Activated T-cell treated with anti-CD3 and anti-CD28 coated beads for 24 hours (primary cell): ENCODE measurements at regions not wholly inside any gene's neighbourhood (a gene's known extent, or its start where the extent isn't known, plus 50 kb on each side); places are given as distances from the start of the nearest gene placed in this dataset.

Source experiments
- DNase-seq: peaks from one replicate; pipeline ENCODE4 v3.0.0-alpha.2; 2020; ENCODE audit warnings: low read depth

DNA sequence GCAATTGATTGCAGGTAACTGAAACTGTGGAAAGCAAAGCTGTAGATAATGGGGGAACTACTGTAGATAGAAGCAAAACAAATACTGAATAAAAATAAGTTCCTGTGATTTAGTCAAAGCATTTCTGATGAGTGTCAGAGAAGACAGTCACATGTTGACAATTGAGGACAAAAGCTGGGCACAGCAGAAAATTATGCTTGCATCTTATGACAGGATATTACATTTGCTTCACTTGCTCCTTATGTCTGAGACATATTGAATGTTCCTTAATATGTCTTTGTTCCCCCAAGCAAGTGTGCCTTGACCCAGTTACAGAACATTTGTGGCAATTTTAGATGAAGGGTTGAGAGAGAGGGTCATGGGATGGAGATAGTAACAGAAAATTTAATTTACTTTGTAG is 526.0 kb upstream of the B3GALT2 start:
- DNase-seq = no peak

GRCh38 chr1:193709607-193710006 is 523.2 kb upstream of the B3GALT2 start:
- DNase-seq = no peak

DNA sequence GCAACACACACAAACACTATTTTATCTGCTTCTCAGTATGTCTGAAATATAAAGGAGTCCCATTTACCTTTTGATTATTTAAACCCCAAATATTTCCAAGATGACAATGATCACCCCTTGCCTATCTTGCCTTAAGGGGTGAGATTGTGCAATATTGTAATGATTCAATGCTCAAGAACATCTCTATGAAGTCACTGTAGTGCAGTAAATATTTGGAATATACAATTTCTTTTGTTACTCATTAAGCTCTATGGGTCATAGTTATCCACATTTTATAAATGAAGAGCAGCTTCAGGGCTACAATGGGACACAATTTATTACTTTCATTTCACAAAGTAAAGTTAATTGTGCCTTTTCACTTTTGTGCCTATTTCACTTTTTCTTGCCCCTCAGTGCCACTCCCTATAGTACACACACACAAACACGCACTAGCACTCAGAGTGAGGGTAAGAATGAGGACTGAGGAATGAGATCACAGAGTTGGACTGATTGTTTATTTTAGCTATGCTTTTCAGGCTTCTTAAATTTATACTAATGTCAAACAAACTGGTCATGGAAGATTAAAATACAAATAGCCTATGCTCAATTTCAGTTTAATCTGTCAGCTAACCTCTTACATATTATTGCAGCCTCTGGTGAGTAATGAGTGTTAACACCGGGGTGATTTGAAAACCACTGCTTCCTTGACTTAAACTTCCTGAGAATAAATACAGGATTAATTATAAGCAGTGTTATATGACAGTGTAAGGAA is 521.0 kb upstream of the B3GALT2 start:
- DNase-seq = no peak

- DNase-seq = no peak
These were observed 520.4 kb upstream of the B3GALT2 start for GRCh38 chr1:193706766-193707165.

DNA sequence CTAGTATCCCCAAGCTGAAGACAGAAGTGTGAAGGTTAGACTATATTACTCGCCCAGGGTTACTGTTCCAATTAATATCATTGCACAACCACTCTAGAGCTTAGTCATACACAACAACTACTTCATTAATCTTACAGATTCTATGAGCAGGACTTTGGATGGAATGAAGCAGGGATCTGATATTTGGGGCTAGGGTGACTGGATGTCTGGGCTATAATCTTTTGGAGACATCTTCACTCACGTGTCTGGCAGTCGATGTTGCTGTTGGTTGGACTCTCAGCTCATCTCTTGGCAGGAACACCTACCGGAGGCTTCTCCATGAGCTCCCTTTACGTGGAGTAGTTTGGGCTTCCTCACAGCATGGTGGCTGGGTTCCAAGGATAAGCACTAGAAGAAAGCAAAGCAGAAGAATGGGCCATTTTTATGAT is 519.2 kb upstream of the B3GALT2 start:
- DNase-seq = no peak

- no peak for DNase-seq
These were observed 517.2 kb upstream of the B3GALT2 start for GRCh38 chr1:193703655-193704054.

- no peak for DNase-seq
These were observed 516.7 kb upstream of the B3GALT2 start for GRCh38 chr1:193703121-193703520.

GRCh38 chr1:193701759-193702158 is 515.3 kb upstream of the B3GALT2 start:
- DNase-seq = no peak

DNA sequence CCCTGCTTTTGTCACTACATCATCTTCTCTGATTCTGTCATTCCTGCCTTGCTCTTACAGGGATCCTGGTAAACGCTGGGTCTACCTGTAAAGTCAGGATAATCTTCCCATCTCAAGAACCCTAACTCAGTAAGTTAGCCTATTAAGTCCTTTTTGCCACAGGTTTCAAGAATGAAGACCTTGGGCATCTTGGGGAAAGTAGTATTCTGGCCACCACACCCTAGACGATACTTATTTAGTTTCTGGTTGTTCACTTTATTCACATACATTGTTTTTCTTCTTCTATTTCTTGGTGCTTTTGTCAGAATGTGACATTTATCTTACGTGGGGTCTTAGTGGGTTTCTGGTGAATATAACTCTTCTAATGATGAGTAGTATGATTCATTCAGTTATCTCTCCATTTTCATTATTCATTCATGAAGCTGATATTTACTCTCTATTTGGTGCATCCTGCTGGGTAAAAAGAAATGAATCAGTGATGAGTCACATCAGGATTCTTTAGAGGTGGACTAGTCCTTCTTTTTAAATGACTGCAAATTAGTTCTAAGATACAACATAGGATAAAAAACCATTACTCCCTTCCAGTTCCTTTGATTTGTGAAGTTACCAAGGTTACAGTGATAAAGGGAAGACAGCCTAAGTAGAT is 514.4 kb upstream of the B3GALT2 start:
- no peak for DNase-seq

- no peak for DNase-seq
These were observed 512.8 kb upstream of the B3GALT2 start for GRCh38 chr1:193699261-193699660.

GRCh38 chr1:193697776-193698175 is 511.4 kb upstream of the B3GALT2 start:
- no peak for DNase-seq

- DNase-seq = no peak
These were observed 510.8 kb upstream of the B3GALT2 start for GRCh38 chr1:193697115-193697762.

DNA sequence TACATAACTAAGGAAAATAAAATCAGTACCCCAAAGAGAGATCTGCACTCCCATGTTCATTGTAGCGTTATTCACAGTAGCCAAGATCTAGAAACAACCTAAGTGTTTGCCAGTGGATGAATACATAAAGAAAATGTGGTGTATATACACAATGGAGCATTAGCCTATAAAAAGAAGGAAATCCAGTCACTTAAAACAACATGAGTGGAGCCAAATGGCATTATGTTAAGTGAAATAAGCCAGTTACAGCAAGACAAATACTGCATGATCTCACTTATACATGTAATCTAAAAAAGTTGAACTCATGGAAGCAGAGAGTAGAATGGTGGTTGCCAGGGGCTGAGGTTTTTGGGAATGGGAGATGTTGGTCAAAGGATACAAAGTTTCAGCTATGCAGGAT is 508.3 kb upstream of the B3GALT2 start:
- no peak for DNase-seq

GRCh38 chr1:193685986-193686385 is 499.6 kb upstream of the B3GALT2 start:
- DNase-seq = no peak

DNA sequence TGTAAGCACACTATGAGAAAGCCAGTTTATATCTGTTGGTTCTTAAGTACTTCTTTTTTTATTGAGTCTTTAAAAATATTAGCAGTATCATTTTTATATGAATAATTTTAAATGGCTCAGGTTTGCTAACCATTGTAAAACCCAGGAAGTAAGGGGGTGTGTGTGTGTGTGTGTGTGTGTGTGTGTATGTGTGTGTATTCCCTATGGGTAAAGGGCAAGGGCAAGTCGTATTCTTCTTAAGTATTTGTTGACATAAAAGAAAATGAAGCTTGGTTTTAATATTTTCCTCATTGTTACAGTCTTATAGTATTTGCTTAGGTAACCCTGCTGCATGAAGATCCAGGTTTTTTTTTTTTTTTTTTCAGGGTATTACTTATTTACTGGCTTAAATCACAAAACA is 495.0 kb upstream of the B3GALT2 start:
- DNase-seq = no peak

DNA sequence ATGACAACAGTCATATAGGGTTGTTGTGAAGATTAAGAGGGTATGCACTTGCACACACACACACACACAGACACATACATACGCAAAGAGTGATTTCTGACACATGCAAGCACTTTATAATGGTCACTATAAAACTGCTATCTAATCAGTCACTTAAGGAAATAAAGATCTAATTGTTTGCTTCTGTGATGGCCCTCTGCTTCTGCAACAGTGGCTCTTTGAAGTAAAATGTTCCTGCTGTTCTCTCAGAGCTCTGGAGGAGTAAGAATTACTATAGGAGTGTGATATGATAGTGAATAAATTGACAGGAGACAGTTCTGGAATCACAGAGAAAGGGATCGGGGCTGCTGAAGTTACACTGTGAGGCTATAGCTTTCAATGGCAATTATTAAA is 494.5 kb upstream of the B3GALT2 start:
- DNase-seq = no peak

- no peak for DNase-seq
These were observed 494.0 kb upstream of the B3GALT2 start for GRCh38 chr1:193680247-193680923.

DNA sequence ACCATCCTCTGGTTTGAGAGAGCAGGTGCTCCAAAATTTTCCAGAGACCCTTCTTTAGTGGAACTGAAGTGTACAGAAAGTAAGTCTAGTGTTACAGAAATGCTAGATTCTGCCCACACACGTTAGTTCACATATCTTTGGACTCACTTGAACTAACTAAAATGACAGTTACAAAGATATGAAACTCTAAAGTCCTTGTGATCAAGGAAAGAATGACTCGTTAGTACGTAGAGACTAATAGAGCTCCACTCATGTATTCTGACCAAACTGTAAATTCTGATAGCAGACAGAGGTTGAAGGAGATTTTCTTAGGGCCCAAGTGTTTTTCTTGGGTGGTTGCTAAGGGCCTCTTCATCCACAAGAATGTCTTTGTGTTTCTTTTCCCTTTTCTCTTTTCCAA is 491.5 kb upstream of the B3GALT2 start:
- DNase-seq = no peak

GRCh38 chr1:193676996-193677549 is 490.7 kb upstream of the B3GALT2 start:
- no peak for DNase-seq

GRCh38 chr1:193674292-193674944 is 488.0 kb upstream of the B3GALT2 start:
- DNase-seq = no peak

DNA sequence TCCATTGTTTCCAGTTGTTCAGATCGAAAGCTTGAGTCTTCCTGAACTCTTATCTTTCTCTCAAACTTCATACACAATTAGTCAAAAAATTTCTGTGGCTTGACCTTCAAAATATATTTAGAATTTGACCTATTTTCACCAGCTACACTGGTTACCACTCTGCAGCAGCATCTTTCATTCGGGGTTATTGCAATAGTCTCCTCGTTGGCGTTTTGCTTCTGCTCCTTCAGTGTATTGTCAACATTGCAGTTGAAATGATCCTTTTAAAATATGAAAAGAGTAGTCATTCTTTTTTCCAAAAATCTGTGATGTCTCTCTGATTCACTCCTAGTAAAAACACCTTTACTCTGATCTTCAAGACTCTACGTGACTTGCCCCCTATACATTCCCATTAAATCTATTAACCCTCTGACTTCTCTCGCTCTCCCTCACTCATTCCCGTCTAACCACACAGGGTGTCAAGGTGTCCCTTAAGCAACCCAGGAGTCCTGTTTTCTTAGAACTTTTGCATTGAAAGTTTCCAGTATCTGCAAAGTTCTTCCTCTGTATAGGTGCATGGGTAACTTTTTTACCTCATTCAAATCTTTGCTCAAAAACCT is 480.2 kb upstream of the B3GALT2 start:
- DNase-seq = no peak

DNA sequence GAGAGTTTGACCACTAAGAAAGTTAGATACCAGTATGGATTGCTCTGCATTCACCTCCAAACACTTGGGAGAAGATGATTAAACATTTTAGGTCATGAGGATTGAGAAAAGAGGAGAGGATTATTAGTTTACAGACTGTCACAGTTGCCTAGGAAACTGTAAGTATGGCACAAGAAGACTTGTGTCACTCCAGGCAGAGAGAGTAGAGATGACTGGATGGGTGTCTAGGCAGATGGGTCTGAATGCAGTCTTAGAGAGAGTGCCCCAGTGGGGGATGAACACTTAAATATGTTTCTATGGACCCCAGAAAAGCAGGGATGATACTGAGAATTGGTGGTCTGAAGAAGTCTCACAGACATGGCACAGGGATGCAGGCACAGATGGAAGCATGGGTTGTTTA is 477.6 kb upstream of the B3GALT2 start:
- no peak for DNase-seq
